ENCODE measurements at regions not wholly inside any gene's neighbourhood (a gene's known extent, or its start where the extent isn't known, plus 50 kb on each side); places are given as distances from the start of the nearest gene placed in this dataset.

DNA sequence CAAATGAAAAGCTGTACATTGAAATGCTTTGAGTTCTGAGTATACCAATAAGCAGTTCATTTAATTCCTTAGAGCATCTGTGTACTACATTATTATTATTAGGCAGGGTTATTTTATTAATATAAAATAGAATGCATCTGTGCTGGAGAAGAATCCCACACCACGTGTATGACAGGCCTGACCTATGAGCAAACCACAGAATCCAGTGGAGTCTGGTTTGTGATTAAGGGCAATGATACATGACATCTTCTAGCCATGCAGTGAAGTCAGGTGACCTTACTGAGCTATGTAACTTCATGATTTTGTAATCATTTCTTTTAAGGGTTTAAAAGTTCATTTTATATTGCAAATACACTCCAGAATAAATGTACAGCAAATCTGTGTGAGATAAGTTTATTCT lies 1165.0 kb upstream of the TENM3 start:
- no peaks in the 10 kb centered on the region for H4K20me1 ChIP-seq (ENCODE audit: insufficient read depth, low read length)
- H3K23ac ChIP-seq (ENCODE audit: low read depth, low read length): no peak overlapping the region
- no peaks in the 10 kb centered on the region for H3K27me3 ChIP-seq (ENCODE audit: control insufficient read depth, insufficient read depth, low read length)
- no peak overlapping the region for H3K9ac ChIP-seq (ENCODE audit: low read depth, low read length)
- POLR2A ChIA-PET (ENCODE audit: unreplicated experiment): no interaction called here
- H3K36me3 ChIP-seq (ENCODE audit: control insufficient read depth, insufficient read depth, low read length): no peaks in the 10 kb centered on the region
- no peaks in the 10 kb centered on the region for H3K4me1 ChIP-seq (ENCODE audit: control insufficient read depth, insufficient read depth, low read length)
- H4K91ac ChIP-seq (ENCODE audit: insufficient read depth, low read depth, low read length): no peak overlapping the region
- H3K4ac ChIP-seq (ENCODE audit: low read depth, low read length): no peak overlapping the region
- no peak overlapping the region for H4K5ac ChIP-seq (ENCODE audit: low read depth, low read length)
- H2BK15ac ChIP-seq (ENCODE audit: low read depth, low read length): no peak overlapping the region
- no peak overlapping the region for H3K4me2 ChIP-seq (ENCODE audit: low read depth, low read length)
- CTCF ChIA-PET: no interaction called here
- no peaks in the 10 kb centered on the region for H3K79me1 ChIP-seq (ENCODE audit: low read depth in 1 of 2, low read length in 2 of 2)
- H4K8ac ChIP-seq (ENCODE audit: low read depth in 2 of 2, low read length in 2 of 2): no peak overlapping the region
- in situ Hi-C loops (cut with MboI; ENCODE audit: low sequenced_read_pairs): no loop called here
- H2AFZ ChIP-seq (replicated peaks; ENCODE audit: low read length, poor library complexity): no peak overlapping the region
- H2BK5ac ChIP-seq (ENCODE audit: low read depth, low read length, poor library complexity, severe bottlenecking): no peak overlapping the region
- H3K18ac ChIP-seq (ENCODE audit: low read depth, low read length): no peak overlapping the region
- peak; percentile 20 for DNase-seq
- H3K14ac ChIP-seq (replicated peaks; ENCODE audit: low read depth, low read length): no peak overlapping the region
- intact Hi-C loops (cut with micrococcal nuclease): no loop called here
- H3K4me3 ChIP-seq (ENCODE audit: insufficient read depth, low read depth, low read length): no peak overlapping the region
- BruUV-seq (replicated peaks): no TSS peak
- TF ChIP-seq POLR2A (IDR thresholded peaks at IDR 0.05; ENCODE audit: low read depth, low read length) (no peak), SMC3 (IDR thresholded peaks at IDR 0.05; ENCODE audit: low read depth, low read length) (no peak), CHD1 (IDR thresholded peaks at IDR 0.05; ENCODE audit: low read depth, low read length) (no peak), NFE2L2 (IDR thresholded peaks at IDR 0.05; ENCODE audit: low read depth, low read length) (no peak), MAZ (IDR thresholded peaks at IDR 0.05; ENCODE audit: borderline replicate concordance, low read depth, low read length) (no peak), CEBPB (IDR thresholded peaks at IDR 0.05; ENCODE audit: low read depth, low read length) (no peak), BHLHE40 (IDR thresholded peaks at IDR 0.05; ENCODE audit: low read depth, low read length) (no peak), FOS (IDR thresholded peaks at IDR 0.05; ENCODE audit: low read depth, low read length) (no peak), RCOR1 (IDR thresholded peaks at IDR 0.05; ENCODE audit: insufficient replicate concordance, low read length) (no peak), RAD21 (IDR thresholded peaks at IDR 0.05; ENCODE audit: low read length) (no peak)
- no peak overlapping the region for H2BK120ac ChIP-seq (ENCODE audit: low read depth, low read length)
- no peak overlapping the region for H3K27ac ChIP-seq (ENCODE audit: insufficient read depth, low read length)
- no peak for ATAC-seq (ENCODE audit: low read depth)
- no peak overlapping the region for H3K56ac ChIP-seq (ENCODE audit: extremely low read depth, insufficient read depth, low read length)
- H2AK9ac ChIP-seq (replicated peaks; ENCODE audit: low read depth, low read length, poor library complexity): no peak overlapping the region
- WGBS, 2 experiments (ENCODE audit: extremely low coverage in 2 of 2, insufficient read length in 1 of 2): no CpG with 5 or more reads among the region's 1 CpG
- peaks cover 2% of the 10 kb centered on the region; the same call in 1 of the 2 replicates for H3K9me3 ChIP-seq (ENCODE audit: control insufficient read depth, insufficient read depth, low read length)
- H2AK5ac ChIP-seq (ENCODE audit: low read depth, low read length): no peak overlapping the region
- dilution Hi-C loops (cut with HindIII; ENCODE audit: low sequenced_read_pairs, unreplicated experiment): no loop called here
- H3K9me1 ChIP-seq (ENCODE audit: insufficient read depth, low read length): no peaks in the 10 kb centered on the region
- no peak overlapping the region for H2BK20ac ChIP-seq (ENCODE audit: low read depth, low read length)

All from IMR-90 (cell line).